ENCODE measurements at regions not wholly inside any gene's neighbourhood (a gene's known extent, or its start where the extent isn't known, plus 50 kb on each side); places are given as distances from the start of the nearest gene placed in this dataset.

DNA sequence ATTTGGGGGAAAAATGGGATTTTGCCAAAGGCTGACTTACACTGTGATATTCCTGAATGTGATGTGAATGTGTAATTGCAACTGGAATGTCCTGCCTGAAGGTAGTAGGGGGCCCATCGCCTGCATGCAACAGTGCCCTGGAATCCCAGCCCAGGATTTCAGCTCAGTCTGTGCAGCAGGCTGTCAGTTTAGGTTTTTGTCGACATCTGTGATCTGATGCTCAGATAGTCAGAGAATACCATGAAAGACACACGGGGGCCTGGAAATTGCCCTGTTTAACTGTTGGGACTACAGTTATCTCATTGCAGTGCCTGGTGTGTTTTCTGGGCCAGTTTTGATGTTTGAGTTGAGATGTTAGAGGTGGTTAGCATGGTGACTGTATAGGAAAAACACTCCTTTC lies 84.5 kb upstream of the HK2 start:
- peaks cover 23% of the 10 kb centered on the region for H3K4me1 ChIP-seq (ENCODE audit: control insufficient read depth, extremely low read depth, insufficient read depth, low read length)
- H3K27me3 ChIP-seq (ENCODE audit: control insufficient read depth, extremely low read depth, insufficient read depth, low read length): no peaks in the 10 kb centered on the region
- no peak for TF ChIP-seq EZH2 (IDR thresholded peaks at IDR 0.05; ENCODE audit: low read length)
- TF ChIP-seq, protein P1, sequence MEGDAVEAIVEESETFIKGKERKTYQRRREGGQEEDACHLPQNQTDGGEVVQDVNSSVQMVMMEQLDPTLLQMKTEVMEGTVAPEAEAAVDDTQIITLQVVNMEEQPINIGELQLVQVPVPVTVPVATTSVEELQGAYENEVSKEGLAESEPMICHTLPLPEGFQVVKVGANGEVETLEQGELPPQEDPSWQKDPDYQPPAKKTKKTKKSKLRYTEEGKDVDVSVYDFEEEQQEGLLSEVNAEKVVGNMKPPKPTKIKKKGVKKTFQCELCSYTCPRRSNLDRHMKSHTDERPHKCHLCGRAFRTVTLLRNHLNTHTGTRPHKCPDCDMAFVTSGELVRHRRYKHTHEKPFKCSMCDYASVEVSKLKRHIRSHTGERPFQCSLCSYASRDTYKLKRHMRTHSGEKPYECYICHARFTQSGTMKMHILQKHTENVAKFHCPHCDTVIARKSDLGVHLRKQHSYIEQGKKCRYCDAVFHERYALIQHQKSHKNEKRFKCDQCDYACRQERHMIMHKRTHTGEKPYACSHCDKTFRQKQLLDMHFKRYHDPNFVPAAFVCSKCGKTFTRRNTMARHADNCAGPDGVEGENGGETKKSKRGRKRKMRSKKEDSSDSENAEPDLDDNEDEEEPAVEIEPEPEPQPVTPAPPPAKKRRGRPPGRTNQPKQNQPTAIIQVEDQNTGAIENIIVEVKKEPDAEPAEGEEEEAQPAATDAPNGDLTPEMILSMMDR (optimal IDR thresholded peaks at IDR 0.05 in 1 of 3, IDR thresholded peaks at IDR 0.05 in 1 of 3, conservative IDR thresholded peaks at IDR 0.05 in 1 of 3; ENCODE audit: extremely low read depth in 1 of 3, insufficient read depth in 2 of 3, low read length in 3 of 3): no peak
- no peaks in the 10 kb centered on the region for H3K9me3 ChIP-seq (ENCODE audit: control insufficient read depth, low read depth, low read length)
- no peaks in the 10 kb centered on the region for H3K79me2 ChIP-seq (ENCODE audit: control insufficient read depth, insufficient read depth, low read length)
- no peak overlapping the region for H3K4me3 ChIP-seq (ENCODE audit: control insufficient read depth in 2 of 3, extremely low read depth in 1 of 3, insufficient read depth in 2 of 3, low read depth in 1 of 3, low read length in 3 of 3)
- no peak overlapping the region for H3K27ac ChIP-seq (ENCODE audit: control insufficient read depth, insufficient read depth, low read length)
- no peak overlapping the region for H3K9ac ChIP-seq (ENCODE audit: control insufficient read depth, extremely low read depth, insufficient read depth, low read length)
- DNase-seq (ENCODE audit: low read depth, low spot score): no peak
- H3K4me2 ChIP-seq (ENCODE audit: control insufficient read depth, extremely low read depth, insufficient read depth, low read depth, low read length): no peak overlapping the region
- dilution Hi-C loops (cut with MboI; ENCODE audit: extremely low pct_ligation_motif_present, low sequenced_read_pairs): loop anchor here (25.0 kb wide), 1 partner anchor 113 kb away; no protein-coding TSS in a partner anchor
- H3K36me3 ChIP-seq (ENCODE audit: control insufficient read depth in 2 of 2, extremely low read depth in 1 of 2, insufficient read depth in 2 of 2, low read length in 2 of 2): no peaks in the 10 kb centered on the region
- no peaks in the 10 kb centered on the region for H4K20me1 ChIP-seq (ENCODE audit: control insufficient read depth, extremely low read depth, insufficient read depth, low read length)
- H2AFZ ChIP-seq (ENCODE audit: control insufficient read depth, low read length): no peak overlapping the region
- no peaks in the 10 kb centered on the region for H3K9me1 ChIP-seq (ENCODE audit: control insufficient read depth, extremely low read depth, insufficient read depth, low read length)
- FAIRE-seq: no peak

DNA sequence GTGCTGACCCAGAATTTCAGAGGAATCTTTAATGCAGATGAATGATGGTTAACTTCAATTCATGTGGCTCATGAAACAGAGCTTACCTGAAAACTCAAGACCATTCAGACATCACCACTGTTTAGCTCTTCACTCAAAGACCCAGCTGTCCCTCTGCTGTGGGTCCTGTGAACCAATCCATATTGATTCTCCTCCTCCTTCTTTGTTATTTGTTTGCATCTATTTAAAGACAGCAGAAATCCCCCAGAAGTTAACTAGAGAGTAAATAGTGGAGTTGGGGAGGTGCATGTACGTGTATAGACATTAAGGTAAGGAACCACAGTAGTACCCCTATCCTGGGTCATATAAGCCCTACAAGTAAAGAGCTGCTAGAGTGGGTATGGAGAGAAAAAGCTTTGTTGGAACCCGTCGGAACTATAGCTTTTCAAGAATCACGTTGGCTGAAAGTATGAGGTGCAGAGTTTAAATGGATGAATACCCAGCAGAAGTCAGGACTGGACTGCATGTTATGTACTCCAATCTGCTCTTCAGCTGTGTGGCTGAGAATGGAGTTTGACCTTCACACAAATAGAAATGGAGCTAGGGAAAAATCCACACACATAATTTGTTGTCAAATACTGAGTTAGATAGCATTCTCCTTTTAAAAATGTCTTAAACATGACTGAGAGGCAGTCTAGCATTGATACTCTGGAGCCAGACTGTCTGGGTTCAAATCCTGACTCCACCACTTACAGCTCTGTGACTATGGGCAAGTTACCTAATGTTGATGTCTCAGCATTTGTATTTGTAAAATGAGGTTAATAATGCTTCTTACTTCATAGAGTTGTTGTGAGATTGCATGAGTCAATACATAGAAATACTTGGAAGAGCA lies 81.7 kb upstream of the HK2 start:
- Histone ChIP-seq H3K9me3 (ENCODE audit: control insufficient read depth, low read depth, low read length) (no peaks in the 10 kb centered on the region), H3K4me1 (ENCODE audit: control insufficient read depth, extremely low read depth, insufficient read depth, low read length) (peaks cover 7% of the 10 kb centered on the region), H2AFZ (ENCODE audit: control insufficient read depth, low read length) (no peak overlapping the region), H3K4me3 (ENCODE audit: control insufficient read depth in 2 of 3, extremely low read depth in 1 of 3, insufficient read depth in 2 of 3, low read depth in 1 of 3, low read length in 3 of 3) (no peak overlapping the region), H3K27me3 (ENCODE audit: control insufficient read depth, extremely low read depth, insufficient read depth, low read length) (no peaks in the 10 kb centered on the region), H3K36me3 (ENCODE audit: control insufficient read depth in 2 of 2, extremely low read depth in 1 of 2, insufficient read depth in 2 of 2, low read length in 2 of 2) (no peaks in the 10 kb centered on the region), H3K79me2 (ENCODE audit: control insufficient read depth, insufficient read depth, low read length) (no peaks in the 10 kb centered on the region), H4K20me1 (ENCODE audit: control insufficient read depth, extremely low read depth, insufficient read depth, low read length) (no peaks in the 10 kb centered on the region), H3K9ac (ENCODE audit: control insufficient read depth, extremely low read depth, insufficient read depth, low read length) (no peak overlapping the region), H3K27ac (ENCODE audit: control insufficient read depth, insufficient read depth, low read length) (no peak overlapping the region), H3K9me1 (ENCODE audit: control insufficient read depth, extremely low read depth, insufficient read depth, low read length) (no peaks in the 10 kb centered on the region), H3K4me2 (ENCODE audit: control insufficient read depth, extremely low read depth, insufficient read depth, low read depth, low read length) (no peak overlapping the region)
- dilution Hi-C loops (cut with MboI; ENCODE audit: extremely low pct_ligation_motif_present, low sequenced_read_pairs): no loop called here
- FAIRE-seq: no peak
- no peak for TF ChIP-seq EZH2 (IDR thresholded peaks at IDR 0.05; ENCODE audit: low read length)
- TF ChIP-seq, protein P1 (optimal IDR thresholded peaks at IDR 0.05 in 1 of 3, IDR thresholded peaks at IDR 0.05 in 1 of 3, conservative IDR thresholded peaks at IDR 0.05 in 1 of 3; ENCODE audit: extremely low read depth in 1 of 3, insufficient read depth in 2 of 3, low read length in 3 of 3): no peak
- no peak for DNase-seq (ENCODE audit: low read depth, low spot score)
